ENCODE measurements at regions not wholly inside any gene's neighbourhood (a gene's known extent, or its start where the extent isn't known, plus 50 kb on each side); places are given as distances from the start of the nearest gene placed in this dataset.

DNA sequence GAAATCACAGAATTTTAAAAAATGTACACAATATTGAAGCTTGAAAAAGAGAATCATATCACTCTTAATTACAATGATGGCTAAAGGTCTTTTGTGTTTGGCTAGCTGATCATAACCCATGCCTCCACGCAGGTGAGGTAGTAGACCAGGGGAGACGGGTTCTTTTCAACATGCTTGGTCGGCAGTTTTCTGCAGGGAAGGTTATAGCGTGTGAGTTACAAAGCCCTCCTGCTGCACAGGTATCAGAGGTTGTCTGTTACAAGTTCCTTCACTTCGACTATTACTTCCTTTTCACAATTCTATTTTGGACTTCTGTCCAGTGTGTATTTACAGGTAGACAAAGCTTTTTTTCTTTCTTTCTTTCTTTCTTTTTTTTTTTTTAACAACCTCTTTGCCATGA lies 127.1 kb upstream of the PRPS1L1 start (continued):
- TF ChIP-seq, protein P1, sequence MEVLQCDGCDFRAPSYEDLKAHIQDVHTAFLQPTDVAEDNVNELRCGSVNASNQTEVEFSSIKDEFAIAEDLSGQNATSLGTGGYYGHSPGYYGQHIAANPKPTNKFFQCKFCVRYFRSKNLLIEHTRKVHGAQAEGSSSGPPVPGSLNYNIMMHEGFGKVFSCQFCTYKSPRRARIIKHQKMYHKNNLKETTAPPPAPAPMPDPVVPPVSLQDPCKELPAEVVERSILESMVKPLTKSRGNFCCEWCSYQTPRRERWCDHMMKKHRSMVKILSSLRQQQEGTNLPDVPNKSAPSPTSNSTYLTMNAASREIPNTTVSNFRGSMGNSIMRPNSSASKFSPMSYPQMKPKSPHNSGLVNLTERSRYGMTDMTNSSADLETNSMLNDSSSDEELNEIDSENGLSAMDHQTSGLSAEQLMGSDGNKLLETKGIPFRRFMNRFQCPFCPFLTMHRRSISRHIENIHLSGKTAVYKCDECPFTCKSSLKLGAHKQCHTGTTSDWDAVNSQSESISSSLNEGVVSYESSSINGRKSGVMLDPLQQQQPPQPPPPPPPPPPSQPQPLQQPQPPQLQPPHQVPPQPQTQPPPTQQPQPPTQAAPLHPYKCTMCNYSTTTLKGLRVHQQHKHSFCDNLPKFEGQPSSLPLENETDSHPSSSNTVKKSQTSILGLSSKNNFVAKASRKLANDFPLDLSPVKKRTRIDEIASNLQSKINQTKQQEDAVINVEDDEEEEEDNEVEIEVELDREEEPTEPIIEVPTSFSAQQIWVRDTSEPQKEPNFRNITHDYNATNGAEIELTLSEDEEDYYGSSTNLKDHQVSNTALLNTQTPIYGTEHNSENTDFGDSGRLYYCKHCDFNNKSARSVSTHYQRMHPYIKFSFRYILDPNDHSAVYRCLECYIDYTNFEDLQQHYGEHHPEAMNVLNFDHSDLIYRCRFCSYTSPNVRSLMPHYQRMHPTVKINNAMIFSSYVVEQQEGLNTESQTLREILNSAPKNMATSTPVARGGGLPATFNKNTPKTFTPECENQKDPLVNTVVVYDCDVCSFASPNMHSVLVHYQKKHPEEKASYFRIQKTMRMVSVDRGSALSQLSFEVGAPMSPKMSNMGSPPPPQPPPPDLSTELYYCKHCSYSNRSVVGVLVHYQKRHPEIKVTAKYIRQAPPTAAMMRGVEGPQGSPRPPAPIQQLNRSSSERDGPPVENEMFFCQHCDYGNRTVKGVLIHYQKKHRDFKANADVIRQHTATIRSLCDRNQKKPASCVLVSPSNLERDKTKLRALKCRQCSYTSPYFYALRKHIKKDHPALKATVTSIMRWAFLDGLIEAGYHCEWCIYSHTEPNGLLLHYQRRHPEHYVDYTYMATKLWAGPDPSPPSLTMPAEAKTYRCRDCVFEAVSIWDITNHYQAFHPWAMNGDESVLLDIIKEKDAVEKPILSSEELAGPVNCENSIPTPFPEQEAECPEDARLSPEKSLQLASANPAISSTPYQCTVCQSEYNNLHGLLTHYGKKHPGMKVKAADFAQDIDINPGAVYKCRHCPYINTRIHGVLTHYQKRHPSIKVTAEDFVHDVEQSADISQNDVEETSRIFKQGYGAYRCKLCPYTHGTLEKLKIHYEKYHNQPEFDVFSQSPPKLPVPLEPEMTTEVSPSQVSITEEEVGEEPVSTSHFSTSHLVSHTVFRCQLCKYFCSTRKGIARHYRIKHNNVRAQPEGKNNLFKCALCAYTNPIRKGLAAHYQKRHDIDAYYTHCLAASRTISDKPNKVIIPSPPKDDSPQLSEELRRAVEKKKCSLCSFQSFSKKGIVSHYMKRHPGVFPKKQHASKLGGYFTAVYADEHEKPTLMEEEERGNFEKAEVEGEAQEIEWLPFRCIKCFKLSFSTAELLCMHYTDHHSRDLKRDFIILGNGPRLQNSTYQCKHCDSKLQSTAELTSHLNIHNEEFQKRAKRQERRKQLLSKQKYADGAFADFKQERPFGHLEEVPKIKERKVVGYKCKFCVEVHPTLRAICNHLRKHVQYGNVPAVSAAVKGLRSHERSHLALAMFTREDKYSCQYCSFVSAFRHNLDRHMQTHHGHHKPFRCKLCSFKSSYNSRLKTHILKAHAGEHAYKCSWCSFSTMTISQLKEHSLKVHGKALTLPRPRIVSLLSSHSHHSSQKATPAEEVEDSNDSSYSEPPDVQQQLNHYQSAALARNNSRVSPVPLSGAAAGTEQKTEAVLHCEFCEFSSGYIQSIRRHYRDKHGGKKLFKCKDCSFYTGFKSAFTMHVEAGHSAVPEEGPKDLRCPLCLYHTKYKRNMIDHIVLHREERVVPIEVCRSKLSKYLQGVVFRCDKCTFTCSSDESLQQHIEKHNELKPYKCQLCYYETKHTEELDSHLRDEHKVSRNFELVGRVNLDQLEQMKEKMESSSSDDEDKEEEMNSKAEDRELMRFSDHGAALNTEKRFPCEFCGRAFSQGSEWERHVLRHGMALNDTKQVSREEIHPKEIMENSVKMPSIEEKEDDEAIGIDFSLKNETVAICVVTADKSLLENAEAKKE (CRISPR knock-in tag; IDR thresholded peaks at IDR 0.05), result no peak

DNA sequence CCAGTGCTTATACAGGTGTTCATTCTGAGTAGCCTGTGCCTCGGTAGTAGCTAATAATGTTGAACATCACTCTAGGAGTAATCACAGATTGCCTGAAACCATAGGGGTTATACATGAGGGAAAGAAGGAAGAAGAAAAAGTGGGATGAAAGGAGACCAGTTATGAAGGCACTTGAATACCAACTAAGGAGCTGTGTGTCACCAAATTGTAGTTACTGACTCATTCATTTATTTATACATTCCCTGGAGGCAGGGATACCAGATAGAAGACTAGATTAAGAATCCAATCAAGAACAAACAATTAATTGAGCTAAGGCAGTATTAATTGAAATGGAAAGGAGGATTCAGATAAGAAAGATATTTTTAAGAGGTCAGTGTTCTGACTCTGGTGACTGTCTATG lies 129.6 kb upstream of the PRPS1L1 start:
- Histone ChIP-seq H3K27ac (ENCODE audit: low read depth) (no peak overlapping the region), H3K4me2 (no peak overlapping the region), H3K36me3 (ENCODE audit: insufficient read depth) (no peaks in the 10 kb centered on the region), H3K4me3 (no peak overlapping the region), H2AFZ (no peak overlapping the region), H4K20me1 (replicated peaks; ENCODE audit: insufficient read depth) (no peaks in the 10 kb centered on the region), H3K27me3 (ENCODE audit: insufficient read depth) (no peaks in the 10 kb centered on the region), H3K79me2 (replicated peaks; ENCODE audit: insufficient read depth) (no peaks in the 10 kb centered on the region), H3K4me1 (ENCODE audit: insufficient read depth) (no peaks in the 10 kb centered on the region), H3K9me2 (ENCODE audit: insufficient read depth) (no peaks in the 10 kb centered on the region), H3F3A (replicated peaks; ENCODE audit: low read depth) (no peaks in the 10 kb centered on the region)
- no peaks in the 10 kb centered on the region for H3K9me3 Mint-ChIP-seq
- H3K27ac Mint-ChIP-seq, result no peak overlapping the region
- H3K4me1 Mint-ChIP-seq, result peaks cover 7% of the 10 kb centered on the region
- DNase-seq (ENCODE audit: low spot score) (no peak), ATAC-seq (no peak)
- H3K36me3 Mint-ChIP-seq (ENCODE audit: low read depth), result no peaks in the 10 kb centered on the region
- H3K4me3 Mint-ChIP-seq, result no peak overlapping the region
- no peaks in the 10 kb centered on the region for H3K27me3 Mint-ChIP-seq (ENCODE audit: insufficient read depth, low read depth, poor library complexity)
- TF ChIP-seq EZH2phosphoT487 (IDR thresholded peaks at IDR 0.05; ENCODE audit: unreplicated experiment) (no peak), ETS1 (IDR thresholded peaks at IDR 0.05) (no peak), JUNB (IDR thresholded peaks at IDR 0.05; ENCODE audit: unreplicated experiment) (no peak), CREB1 (CRISPR knock-in tag; IDR thresholded peaks at IDR 0.05; ENCODE audit: low read depth) (no peak), POLR2AphosphoS5 (IDR thresholded peaks at IDR 0.05; ENCODE audit: low read depth) (no peak), STAT1 (IDR thresholded peaks at IDR 0.05; ENCODE audit: unreplicated experiment) (no peak)
- TF ChIP-seq, protein P1 (CRISPR knock-in tag; IDR thresholded peaks at IDR 0.05), result no peak

Data from GM23338 (cell line).